SU-DHL-6 (cell line): ENCODE measurements at regions not wholly inside any gene's neighbourhood (a gene's known extent, or its start where the extent isn't known, plus 50 kb on each side); places are given as distances from the start of the nearest gene placed in this dataset.

Source experiments
- H2AFZ ChIP-seq: fragments of 200-600 bp; sonication (generic); 2 replicates; pipeline ENCODE4 v1.6.1; 2014; ENCODE audit warnings: low read depth, mild to moderate bottlenecking, moderate library complexity, mixed read lengths, antibody characterized with exemption, low read length; ENCODE audit not compliant: severe bottlenecking
- H3F3A ChIP-seq: fragments of 200-600 bp; shearing (Covaris generic); 2 replicates; pipeline ENCODE4 v1.6.0; 2016; ENCODE audit warnings: antibody characterized with exemption, mild to moderate bottlenecking; ENCODE audit not compliant: insufficient read depth
- H3K27ac ChIP-seq: fragments of 200-600 bp; sonication (generic); 2 replicates; pipeline ENCODE4 v1.5.1; 2016; ENCODE audit warnings: low read depth, mild to moderate bottlenecking, low read length, moderate library complexity, mixed read lengths
- H3K27me3 ChIP-seq: fragments of 200-600 bp; sonication (generic), shearing (Covaris generic); 2 replicates; pipeline ENCODE4 v1.6.0; 2014; ENCODE audit warnings: mild to moderate bottlenecking, low read length
- H3K36me3 ChIP-seq: fragments of 200-600 bp; sonication (generic); 2 replicates; pipeline ENCODE4 v1.6.1; 2014; ENCODE audit warnings: mild to moderate bottlenecking, low read length, mixed read lengths
- H3K4me2 ChIP-seq: fragments of 300-600, 200-600 bp; shearing (Covaris generic), sonication (generic); 2 replicates; pipeline ENCODE4 v1.6.0; 2014; ENCODE audit warnings: low read length, low read depth, mild to moderate bottlenecking; ENCODE audit not compliant: poor library complexity, severe bottlenecking
- H3K4me3 ChIP-seq: fragments of 200-600 bp; sonication (generic); 2 replicates; pipeline ENCODE4 v1.5.1; 2014; ENCODE audit warnings: antibody characterized with exemption, low read length, mild to moderate bottlenecking, mixed read lengths; ENCODE audit not compliant: insufficient read depth, poor library complexity, severe bottlenecking
- H3K79me2 ChIP-seq: fragments of 200-600 bp; sonication (generic); 2 replicates; pipeline ENCODE4 v1.6.1; 2014; ENCODE audit warnings: mild to moderate bottlenecking, low read length, moderate library complexity; ENCODE audit not compliant: insufficient read depth
- H3K9ac ChIP-seq: fragments of 200-600 bp; sonication (generic); 2 replicates; pipeline ENCODE4 v1.7.0; 2014; ENCODE audit warnings: mild to moderate bottlenecking, low read length
- H3K9me2 ChIP-seq: fragments of 200-600 bp; sonication (generic); replicated peaks from 2 replicates; pipeline ENCODE4 v1.6.1; 2014; ENCODE audit warnings: low read length; ENCODE audit not compliant: insufficient read depth
- H3K9me3 ChIP-seq: fragments of 200-600 bp; sonication (generic); 2 replicates; pipeline ENCODE4 v1.6.1; 2014; ENCODE audit warnings: low read length, mixed read lengths; ENCODE audit not compliant: insufficient read depth
- H4K20me1 ChIP-seq: fragments of 200-600 bp; sonication (generic); 2 replicates; pipeline ENCODE4 v1.6.1; 2014; ENCODE audit warnings: low read depth, mild to moderate bottlenecking, antibody characterized with exemption, low read length, moderate library complexity, mixed read lengths
- EZH2phosphoT487 ChIP-seq: fragments of 200-600 bp; sonication (generic), shearing (Covaris generic); conservative IDR thresholded peaks from 2 replicates; pipeline ENCODE4 v1.6.1; 2018; ENCODE audit warnings: mild to moderate bottlenecking, antibody characterized with exemption, low read length, moderate library complexity, mixed read lengths
- TF ChIP-seq, protein P1 (sequence below): fragments of 200-600 bp; sonication (generic); IDR thresholded peaks from one replicate; pipeline ENCODE4 v1.5.1; 2017; ENCODE audit warnings: antibody characterized with exemption, mild to moderate bottlenecking, low read length, moderate library complexity; ENCODE audit not compliant: insufficient read depth, poor library complexity, severe bottlenecking

DNA sequence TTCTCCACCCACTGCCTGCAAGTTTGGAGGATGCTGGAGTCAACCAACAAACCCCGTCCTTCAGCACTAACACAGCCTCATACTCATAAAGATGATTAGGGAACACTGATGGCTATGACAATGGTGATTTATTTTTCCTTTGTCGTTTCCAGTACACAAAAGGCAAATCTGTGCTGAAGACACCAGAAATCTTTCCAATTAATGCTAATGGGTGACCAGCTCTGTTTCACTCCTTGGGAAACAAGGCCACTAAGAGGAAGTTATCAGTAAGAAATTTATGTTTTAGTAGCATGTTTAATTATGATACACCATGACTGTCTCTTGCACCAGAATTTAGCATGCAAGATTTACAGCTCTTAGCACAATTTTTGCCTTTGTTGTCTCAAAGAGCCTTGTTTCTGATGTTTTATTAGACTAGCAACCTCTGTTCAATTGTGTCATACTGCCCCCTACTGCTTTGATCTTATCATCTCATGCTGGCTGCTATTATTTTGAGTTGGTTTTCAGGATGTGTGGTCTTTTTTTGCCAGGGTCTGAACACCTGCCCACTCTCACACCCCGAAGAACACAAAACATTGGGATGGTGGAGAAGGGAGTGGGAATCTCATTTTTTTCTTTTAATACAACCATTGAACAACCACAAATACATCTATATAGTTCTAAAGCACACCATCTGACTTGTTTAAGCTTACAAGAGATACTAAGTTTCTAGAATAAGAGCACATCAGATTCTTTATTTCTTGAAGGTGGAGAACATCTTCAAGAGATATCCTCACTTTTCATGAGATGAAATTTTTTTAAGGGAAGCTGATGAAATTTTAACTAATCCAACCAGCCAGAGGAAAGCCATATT lies 160.9 kb downstream of the SPTSSA start:
- H3K36me3 ChIP-seq, result no peaks in the 10 kb centered on the region
- no peak overlapping the region for H3K4me2 ChIP-seq
- H3K9me2 ChIP-seq, result no peaks in the 10 kb centered on the region
- H3K27me3 ChIP-seq, result no peaks in the 10 kb centered on the region
- TF ChIP-seq, protein P1, sequence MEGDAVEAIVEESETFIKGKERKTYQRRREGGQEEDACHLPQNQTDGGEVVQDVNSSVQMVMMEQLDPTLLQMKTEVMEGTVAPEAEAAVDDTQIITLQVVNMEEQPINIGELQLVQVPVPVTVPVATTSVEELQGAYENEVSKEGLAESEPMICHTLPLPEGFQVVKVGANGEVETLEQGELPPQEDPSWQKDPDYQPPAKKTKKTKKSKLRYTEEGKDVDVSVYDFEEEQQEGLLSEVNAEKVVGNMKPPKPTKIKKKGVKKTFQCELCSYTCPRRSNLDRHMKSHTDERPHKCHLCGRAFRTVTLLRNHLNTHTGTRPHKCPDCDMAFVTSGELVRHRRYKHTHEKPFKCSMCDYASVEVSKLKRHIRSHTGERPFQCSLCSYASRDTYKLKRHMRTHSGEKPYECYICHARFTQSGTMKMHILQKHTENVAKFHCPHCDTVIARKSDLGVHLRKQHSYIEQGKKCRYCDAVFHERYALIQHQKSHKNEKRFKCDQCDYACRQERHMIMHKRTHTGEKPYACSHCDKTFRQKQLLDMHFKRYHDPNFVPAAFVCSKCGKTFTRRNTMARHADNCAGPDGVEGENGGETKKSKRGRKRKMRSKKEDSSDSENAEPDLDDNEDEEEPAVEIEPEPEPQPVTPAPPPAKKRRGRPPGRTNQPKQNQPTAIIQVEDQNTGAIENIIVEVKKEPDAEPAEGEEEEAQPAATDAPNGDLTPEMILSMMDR, result peak; percentile 62
- no peak for TF ChIP-seq EZH2phosphoT487
- no peak overlapping the region for H3K27ac ChIP-seq
- H4K20me1 ChIP-seq, result no peaks in the 10 kb centered on the region
- no peaks in the 10 kb centered on the region for H3K79me2 ChIP-seq
- no peak overlapping the region for H3K4me3 ChIP-seq
- H3K9me3 ChIP-seq, result no peaks in the 10 kb centered on the region
- no peak overlapping the region for H3K9ac ChIP-seq
- H3F3A ChIP-seq, result no peaks in the 10 kb centered on the region
- H2AFZ ChIP-seq, result no peak overlapping the region

DNA sequence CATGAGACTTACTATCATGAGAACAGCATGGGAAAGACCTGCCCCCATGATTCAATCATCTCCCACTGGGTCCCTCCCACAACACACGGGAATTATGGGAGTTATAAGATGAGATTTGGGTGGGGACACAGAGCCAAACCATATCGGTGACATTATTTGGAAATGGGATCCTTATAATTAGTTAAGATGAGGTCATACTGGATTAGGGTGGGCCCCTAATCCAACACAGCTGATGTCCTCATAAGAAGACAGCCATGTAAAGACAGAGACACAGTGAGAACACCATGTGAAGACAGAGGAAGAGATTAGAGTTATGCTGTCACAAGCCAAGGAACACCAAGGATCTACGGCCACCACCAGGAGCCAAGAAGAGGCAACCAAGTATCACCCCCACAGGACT lies 161.7 kb downstream of the SPTSSA start:
- H3K27me3 ChIP-seq, result no peaks in the 10 kb centered on the region
- no peak overlapping the region for H3K4me2 ChIP-seq
- no peak for TF ChIP-seq EZH2phosphoT487
- TF ChIP-seq, protein P1, result no peak
- no peaks in the 10 kb centered on the region for H3K9me2 ChIP-seq
- H2AFZ ChIP-seq, result no peak overlapping the region
- H3F3A ChIP-seq, result no peaks in the 10 kb centered on the region
- H4K20me1 ChIP-seq, result no peaks in the 10 kb centered on the region
- no peak overlapping the region for H3K9ac ChIP-seq
- H3K9me3 ChIP-seq, result no peaks in the 10 kb centered on the region
- H3K79me2 ChIP-seq, result no peaks in the 10 kb centered on the region
- no peak overlapping the region for H3K4me3 ChIP-seq
- H3K27ac ChIP-seq, result no peak overlapping the region
- no peaks in the 10 kb centered on the region for H3K36me3 ChIP-seq

- no peaks in the 10 kb centered on the region for H3K9me2 ChIP-seq
- H3K4me2 ChIP-seq, result no peak overlapping the region
- H3F3A ChIP-seq, result no peaks in the 10 kb centered on the region
- no peak overlapping the region for H3K27ac ChIP-seq
- H3K79me2 ChIP-seq, result no peaks in the 10 kb centered on the region
- H3K4me3 ChIP-seq, result no peak overlapping the region
- no peak overlapping the region for H2AFZ ChIP-seq
- no peaks in the 10 kb centered on the region for H3K36me3 ChIP-seq
- no peak for TF ChIP-seq EZH2phosphoT487
- TF ChIP-seq, protein P1, result no peak
- H3K9ac ChIP-seq, result no peak overlapping the region
- no peaks in the 10 kb centered on the region for H3K27me3 ChIP-seq
- no peaks in the 10 kb centered on the region for H3K9me3 ChIP-seq
- no peaks in the 10 kb centered on the region for H4K20me1 ChIP-seq
Observed at GRCh38 chr14:34299360-34299759, 162.7 kb downstream of the SPTSSA start.
